ENCODE measurements at regions not wholly inside any gene's neighbourhood (a gene's known extent, or its start where the extent isn't known, plus 50 kb on each side); places are given as distances from the start of the nearest gene placed in this dataset.
A peak's percentile ranks its signal among the peaks of the same experiment; 100 is the strongest.

DNA sequence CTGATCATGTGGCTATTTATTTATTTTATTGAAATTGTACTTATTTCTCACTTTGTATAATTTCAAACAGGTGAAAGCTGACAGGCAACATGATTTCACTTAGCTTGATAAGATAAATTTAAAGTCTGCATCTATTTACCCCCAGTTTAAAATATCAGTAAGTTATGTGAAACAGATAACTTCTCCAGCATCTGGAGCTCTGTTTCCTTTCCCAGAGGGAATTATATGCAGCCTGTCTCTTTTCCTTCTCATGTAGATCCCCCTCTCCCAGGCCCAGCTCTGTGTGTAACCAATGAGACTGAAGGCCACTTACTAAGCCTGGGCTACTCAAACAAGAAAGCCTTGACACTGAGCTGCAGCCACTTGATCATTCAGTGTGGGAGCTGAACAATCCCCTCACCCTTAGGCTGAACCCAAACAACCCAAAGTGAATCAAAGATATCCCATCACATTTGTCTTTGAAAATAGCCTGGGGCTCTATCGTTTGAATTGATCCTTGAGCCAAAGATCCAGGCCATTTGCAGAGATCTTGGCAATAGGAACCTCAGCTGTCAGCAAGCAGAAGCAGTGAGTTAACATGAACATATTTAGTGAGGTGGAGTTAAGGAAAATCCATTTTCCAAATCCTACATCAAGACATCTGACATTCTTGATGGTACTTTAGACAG is 383.9 kb downstream of the TGFB2 start:
- DNase-seq: no peak

DNA sequence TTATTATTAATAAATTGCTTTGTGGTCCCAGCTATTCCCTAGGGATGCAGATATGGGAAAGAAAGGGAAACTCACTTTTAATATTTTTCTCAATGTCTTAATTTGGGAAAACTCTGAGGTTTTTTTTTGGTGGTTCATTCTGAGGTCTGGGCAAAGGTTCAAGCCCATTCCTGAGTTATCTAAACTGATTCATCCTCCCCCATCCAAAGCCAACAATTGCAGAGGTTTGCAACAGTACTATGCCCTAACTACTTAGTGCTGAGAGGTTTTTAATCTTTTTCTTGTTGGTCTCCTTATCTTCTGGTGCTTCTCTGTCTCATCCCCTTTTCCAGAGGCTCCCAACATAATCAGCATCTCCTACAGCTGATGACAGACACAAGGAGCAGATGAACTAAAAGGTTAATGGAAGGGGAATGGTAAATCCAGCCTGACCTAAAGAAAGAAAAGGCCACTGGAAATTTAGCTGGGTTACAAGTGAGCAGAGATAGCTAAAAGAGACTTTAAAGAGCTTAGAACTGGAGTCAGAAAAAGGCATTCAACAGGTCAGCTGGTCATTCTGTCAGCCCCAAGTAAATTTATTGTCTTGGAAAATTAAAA is 390.4 kb downstream of the TGFB2 start:
- no peak for DNase-seq

DNA sequence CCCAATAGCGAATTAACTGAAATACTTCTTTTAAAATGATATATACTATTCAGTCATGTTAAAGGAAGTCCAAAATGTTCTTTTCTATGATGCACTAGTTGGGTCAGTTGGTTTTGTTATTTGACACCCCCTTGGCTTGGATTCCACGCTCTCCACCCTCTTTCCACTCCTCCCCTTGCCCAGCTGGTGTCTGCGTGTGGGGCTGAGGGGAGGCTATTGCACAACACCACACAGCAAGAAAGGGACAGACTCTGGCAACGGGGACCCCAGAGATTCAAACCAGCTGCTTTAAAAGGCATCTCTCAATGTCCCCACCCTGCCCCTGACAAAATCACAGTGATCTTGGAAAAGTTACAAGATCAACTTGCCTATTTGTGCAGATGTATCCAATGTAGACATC is 394.3 kb downstream of the TGFB2 start:
- no peak for DNase-seq

DNA sequence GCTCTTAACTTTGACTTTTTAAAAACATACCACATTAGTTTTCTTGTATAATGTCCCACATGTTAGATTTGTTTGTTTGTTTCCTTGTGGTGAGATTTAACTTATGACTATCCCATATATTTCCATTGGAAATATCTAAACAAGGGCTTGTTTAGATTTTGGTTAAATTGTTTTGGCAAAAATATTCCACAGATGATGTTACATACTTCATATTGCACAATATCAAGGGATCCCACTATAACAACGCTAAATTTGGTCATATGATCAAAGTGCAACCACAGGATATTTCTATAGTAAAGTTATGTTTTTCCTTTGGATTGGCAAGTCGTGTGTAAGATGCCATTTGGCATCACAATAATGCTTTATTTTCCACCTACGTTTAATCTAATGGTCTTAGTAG is 396.7 kb downstream of the TGFB2 start:
- no peak for DNase-seq

DNA sequence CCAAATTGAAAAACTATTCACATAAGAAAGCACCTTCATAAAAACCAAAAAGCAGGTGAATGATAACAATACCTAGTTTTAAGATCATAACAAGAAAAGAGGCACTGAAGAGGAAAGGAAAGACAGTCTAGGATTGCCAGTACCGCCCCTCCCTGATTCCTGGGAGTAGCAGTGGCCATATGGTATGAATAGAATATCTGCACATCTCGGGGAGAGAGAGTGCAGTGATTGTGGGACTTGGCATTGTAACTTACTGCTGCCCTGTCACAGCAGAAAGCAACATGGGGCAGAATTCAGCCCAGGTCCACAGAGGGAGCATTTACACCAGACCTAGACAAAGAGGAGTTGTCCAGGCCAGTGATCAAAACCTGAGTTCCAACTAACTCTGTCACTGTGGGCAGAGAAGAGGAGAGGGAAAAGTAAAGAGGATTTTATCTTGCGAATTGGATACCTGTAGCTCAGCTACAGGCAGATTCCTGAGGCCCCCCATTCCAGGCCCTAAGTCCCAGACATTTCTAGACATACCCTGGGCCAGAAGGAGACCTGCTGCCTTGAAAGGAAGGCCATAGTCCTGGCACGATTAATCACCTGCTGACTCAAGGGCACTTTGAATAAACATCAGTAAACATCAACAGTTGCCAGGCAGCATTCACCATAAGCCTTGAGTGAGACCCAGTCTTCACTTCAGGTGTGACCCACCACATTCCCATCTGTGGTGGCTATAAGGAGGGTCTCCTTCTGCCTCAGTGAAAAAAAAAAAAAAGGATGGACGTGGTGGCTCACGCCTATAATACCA is 397.5 kb downstream of the TGFB2 start:
- DNase-seq: no peak

DNA sequence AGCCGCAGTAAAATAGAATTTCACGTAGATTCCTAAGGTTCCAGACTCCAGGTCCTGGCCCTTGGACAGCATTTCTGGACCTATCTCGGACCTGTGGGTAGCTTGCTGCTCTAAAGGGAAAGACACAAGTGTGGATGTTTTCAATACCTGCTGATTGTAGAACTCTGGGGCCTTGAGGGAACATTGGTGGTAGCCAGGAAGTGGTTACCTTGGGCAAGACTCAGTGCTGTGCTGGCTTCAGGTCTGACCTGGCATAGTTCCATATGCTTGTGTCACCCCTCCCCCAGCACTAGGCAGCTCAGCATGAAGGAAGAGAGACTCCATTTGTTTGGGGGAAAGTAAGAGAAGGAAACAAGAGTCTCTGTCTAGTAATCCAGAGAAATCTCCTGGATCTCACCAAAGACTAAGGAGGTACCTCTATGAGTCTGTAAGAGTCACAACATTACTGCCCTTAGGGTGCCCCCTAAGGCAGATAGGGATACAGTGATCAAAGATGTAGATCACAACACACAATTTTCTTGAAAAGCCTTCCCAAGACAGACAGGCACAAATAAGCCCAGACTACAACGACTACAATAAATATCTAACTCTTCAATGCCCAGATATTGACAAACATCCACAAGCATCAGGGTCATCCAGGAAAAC is 398.8 kb downstream of the TGFB2 start:
- peak; percentile 40 for DNase-seq

DNA sequence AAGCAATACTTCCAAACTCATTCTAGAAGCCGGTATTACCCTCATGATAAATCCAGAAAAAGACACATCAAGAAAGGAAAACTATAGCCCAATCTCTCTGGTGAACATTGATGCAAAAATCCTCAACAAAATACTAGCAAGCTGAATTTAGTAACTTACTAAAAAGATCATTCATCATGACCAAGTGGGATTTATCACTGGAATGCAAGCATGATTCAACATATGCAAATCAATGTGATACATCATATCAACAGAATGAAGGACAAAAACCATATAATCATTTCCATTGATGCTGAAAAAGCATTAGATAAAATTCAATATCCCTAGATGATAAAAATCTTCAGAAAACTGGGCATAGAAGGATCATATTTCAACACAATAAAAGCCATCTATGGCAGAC is 402.9 kb downstream of the TGFB2 start:
- no peak for DNase-seq

DNA sequence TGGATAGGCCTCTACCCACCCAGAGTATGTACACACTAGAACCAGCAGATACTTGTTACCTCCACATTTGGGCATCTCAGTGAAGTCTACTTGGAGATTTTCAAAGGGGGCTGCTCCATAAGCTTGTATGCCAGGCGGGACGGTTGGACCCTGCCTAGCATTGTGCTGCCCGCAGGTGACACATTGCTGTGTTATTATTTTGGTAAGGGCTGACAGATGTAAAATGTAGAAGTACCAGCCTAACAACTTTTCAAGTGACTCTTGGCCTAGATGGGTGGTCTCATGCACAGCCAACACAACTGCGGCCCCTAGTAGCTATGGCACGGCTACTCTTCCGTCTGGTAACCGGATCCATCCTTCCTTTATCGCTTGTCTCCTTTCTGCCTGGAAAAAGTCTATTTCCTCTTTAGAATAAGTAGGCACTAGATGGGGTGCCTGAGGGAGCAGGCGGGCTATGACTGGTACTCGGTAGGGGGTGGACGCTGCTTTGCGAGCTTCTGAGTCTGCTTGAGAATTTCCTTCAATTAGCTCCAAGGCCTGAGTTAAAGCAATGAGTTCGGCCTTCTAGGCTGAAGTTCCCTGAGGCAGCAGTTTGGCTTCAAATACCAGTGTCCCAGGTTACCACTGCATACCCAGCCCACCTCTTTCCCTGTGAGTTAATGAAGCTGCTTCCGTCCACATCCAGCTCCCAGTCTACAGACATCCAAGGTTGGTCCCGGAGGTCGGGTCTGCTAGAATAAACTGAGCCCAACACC is 405.3 kb downstream of the TGFB2 start:
- no peak for DNase-seq

DNA sequence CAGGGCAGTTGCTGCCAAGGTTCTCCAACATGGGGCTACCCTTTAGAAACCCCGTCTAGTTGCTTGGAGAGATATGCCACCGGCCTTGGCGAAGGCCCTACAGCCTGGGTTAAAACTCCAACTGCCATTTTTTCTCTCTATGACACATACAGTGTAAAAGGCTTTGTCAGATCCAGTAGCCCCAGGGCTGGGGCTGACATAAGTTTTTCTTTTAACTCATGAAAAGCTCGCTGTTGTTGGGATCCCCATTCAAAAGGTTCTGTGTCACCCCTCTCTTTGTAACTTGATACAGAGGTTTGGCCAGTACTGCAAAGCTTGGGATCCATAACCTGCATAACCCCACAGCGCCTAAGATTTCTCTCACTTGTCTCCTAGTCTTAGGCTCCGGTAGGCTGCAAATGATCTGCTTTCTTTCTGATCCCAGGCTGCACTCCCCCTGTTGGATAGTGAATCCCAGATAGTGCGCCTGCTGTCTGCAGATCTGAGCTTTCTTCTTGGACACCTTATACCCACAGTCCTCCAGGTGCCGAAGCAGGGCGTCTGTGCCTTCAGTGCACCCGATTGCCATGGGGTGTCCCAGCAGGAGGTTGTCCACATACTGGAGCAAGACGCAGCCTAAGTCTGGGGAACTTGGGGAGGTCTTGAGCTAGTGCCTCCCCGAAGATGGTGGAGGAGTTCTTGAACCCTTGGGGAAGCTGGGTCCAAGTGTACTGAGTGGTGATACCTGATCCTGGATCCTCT is 406.2 kb downstream of the TGFB2 start:
- DNase-seq: no peak

DNA sequence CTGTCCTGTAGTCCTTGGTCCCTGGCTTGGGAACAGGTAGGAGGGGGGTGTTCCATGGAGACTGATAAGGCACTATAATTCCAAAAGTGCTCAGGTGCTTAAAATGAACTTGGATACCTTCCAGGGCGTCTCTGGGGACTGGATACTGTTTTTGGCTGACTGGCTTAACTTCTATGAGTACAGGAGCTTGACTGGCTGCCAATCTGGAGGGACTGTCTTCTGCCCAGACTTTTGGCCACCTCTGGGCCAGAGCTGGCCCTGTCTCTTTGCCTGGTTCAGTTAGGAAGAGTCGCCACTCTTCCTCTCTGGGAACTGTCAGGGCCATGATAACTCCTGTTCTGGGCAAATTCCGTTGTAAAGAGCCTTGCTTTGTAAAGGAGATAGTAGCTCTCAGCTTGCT is 407.0 kb downstream of the TGFB2 start:
- no peak for DNase-seq

DNA sequence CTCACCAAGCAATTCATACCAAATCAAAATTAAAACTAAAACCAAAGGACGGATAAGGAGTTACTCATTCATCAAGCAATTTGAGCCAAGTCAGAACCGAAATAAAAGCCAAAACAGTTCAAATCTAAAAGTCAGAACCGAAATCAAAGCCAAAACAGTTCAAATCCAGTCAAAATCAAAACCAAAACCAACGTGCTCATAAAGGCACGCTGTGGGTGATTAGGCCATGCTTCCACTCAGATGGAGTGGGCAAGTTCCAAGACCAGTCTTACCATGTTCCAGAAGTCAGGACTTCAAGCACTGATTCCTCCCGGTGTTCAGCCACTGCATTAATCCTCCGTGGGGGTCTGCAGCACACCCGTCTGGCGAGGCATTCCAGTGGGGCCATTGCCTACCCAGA is 409.3 kb downstream of the TGFB2 start:
- no peak for DNase-seq

DNA sequence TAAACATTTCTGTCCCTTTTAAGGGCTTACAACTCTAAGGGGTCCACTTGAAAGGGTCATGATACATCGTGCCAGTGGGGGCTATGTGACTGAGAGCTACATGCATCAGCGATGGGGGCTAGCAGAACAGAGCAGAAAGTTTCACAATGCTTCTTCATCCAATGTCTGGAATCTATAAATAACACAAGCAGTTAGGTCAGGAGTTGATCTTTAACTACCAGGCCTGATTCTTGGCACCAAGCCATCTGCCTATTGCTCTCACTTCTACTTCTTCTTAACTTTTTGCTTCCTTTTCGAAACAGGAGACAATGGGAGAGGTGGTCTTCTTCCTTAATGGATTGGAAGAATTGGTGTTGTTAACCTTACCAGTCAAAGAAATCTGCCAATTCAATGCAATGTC is 410.0 kb downstream of the TGFB2 start:
- DNase-seq: no peak

DNA sequence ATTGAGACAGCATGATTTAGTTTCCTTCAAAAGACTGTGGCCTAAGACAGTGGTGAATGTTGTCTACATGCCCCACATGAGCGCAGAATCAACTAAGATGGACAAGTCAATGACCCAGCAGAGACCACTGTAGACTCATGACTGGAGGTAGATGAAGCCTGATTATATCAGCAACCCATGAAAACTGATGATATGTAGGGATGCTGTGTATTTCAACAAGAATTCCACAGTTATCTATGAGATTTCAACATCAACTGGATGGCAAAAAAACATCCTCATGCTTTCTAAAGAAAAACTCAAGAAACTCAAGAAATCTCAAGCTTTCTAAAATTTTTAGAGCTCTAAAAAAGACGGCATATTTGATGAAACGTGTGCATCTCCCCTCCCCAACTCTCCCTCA is 413.9 kb upstream of the LYPLAL1 start:
- no peak for DNase-seq

DNA sequence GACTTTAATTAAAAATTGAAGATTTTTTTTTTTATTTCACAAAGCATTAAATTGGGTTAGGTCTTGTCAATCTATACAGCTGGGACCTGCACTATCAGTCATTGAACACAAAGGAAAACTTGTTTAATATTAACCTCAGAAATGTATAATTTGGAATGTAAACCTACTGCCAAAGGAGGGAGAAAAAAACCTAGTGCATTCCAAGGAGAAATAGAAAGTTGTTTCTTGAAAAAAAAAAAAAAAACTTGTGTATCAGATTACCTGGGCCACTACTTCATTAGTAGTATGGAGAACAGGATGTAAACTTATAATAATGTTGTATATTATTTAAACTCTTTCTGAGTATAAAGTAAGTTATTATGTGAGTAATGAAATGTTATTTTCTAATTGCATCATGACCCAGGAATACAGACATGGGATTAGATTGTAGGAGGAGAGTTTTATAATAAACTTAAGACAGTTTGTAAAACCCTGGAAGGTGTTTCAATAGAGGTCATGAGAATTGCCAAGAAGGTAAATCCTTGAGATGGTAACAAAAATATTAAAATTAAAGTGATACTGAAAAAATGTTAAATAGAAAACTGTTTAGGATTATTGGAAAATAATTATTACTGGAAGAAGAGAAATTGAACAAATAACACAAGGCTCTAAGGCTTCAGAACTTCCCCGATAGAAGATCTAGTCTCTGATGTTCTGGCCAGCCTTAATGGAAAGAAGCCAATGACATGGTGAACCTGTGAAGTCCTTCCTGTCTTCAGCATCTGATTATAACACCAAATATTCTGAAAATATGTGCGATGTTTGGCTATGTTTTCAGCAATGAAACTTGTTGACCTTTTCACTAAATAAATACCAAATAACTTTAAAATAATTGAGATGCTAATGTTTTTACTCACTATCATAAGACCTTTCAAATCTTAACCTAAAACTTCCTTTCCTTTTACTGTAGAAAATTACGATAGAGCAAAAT is 412.8 kb upstream of the LYPLAL1 start:
- no peak for DNase-seq

DNA sequence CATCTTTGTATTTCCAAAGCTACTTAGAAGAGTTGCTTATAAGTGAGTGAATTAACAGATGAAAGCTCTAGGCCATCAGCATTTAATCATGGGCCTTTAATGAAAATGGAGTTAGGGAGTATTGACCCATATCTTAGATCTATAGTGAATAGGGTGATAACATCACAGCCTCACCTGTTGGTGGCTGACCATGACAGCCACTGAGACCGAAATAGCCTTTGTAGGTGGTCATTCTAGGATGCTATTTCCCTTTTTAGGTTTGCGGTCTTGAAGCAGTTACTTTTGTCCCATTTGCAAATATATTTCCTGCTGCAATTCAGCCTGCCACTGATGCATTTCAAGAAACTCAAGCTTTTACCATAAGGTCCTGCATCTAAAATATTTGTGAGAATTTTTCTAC is 410.1 kb upstream of the LYPLAL1 start:
- no peak for DNase-seq

DNA sequence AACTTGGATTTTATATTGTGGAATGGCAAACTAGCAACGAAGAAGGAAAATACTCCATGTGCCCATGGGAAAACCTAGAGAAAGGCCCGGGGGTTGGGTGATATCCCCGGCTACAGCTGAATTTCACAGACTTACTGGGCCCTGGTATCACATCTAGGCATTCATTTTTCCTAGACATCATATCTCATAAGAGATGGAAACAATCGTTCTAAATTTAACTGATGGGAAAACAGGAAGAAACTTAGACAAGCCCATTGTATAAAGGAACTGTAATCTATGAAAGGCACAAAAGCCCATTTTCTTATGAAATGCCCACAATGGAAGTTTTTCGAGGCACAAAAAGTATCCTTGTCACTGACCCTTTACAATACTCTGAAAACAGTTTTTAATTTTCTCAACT is 407.9 kb upstream of the LYPLAL1 start:
- DNase-seq: no peak

DNA sequence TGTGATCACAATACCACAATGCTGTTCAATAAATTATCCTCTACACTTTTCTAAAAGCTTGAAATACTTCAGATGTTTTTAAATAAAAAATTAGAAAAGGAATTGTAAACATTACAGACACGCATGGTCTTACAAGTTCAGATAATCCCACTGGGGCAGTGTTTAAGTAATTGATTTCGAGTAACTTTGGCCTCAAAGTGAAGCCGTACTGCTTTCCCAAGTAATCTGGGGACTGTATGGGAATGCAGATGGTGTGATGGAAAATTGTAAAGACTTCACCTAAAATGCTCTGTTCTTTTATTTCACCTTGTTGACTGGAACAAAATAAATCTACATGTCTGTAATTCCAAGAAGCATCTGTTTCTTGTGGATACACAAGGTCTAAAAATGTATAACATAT is 401.7 kb upstream of the LYPLAL1 start:
- DNase-seq: no peak

DNA sequence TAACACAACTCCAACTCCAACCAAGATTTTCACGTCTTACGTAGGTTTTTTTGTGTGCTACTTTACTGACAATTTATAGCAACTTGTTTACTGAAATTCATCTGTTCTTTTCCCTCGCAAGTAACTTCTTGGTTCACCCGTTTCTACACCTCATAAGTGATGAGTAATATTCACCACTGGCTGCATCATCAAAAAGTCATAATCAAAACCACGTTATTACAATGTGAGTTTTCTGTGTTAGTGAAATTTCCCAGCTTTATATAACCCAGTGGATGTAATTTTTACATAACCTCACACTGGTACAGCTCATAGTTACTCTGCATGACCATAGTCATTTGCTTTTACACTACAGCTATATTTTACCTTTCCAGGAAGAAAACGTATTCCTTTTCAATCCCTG is 401.1 kb upstream of the LYPLAL1 start:
- DNase-seq: no peak

DNA sequence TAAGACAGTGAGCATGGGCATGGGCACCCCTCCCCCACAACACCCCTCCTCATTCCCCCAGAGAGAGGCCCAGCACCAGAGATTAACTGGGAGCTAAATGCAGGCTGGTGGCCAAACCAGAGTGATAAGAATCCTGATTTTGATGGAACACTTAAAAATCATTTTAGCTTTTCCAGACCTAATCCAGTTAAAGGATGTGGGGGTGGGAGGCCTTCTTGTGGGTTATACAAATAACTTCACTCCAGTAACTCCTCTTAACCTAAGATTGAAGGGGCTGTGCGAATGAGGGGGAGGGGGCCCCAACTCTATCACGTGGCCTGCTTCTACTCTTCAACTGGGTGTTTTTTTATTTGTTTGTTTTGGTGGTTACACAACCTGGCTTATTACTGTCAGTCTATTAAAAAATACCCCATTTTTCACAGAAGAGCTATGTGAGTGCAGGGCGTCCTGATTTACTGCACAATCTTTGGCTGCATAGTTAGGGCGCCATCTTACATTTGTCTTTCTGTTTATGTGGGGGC is 398.1 kb upstream of the LYPLAL1 start:
- no peak for DNase-seq

DNA sequence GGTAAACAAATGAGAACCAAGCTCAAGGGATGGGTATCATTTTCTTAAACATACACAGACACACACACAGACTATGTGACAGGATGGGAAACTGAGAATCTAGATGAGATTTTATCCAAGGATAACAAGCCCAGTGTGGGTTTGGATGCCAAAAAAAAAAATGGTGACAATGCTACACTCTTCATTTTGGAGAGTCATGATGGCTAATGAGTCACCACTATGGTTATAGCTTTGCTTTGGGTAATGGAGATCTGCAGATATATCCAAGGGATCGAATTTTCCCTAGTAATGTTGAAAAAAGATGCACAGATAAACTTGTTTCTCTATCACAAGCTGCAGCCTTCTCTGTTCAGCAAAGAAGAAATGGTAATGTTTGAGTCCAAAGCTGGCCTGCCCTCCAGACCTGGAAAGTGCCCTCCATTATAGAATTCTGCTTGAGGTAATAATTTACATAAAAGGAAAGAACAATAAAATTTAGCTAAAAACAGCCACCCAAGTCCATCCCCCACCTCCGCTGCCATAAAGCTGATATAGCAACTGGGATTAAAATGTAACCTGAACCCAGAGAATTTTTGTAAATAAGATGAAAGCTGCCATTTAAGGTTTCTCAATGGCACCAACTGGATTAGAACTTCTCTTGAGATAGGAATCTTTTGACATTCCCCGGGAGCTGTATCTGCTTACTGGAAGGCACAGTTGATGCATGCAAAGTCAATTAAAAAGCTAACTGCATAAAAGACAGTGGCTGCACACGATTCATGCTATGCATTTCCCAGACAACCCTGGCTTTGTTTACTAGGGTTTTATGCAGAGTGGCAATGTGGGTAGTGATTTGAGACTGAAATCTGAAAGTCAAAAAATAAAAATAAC is 395.2 kb upstream of the LYPLAL1 start:
- DNase-seq: no peak
